Right lobe of liver (tissue), 6 donors: ENCODE measurements at regions not wholly inside any gene's neighbourhood (a gene's known extent, or its start where the extent isn't known, plus 50 kb on each side); places are given as distances from the start of the nearest gene placed in this dataset.

Experiments
- ATAC-seq, 4 donors: fragments of 200-7000 bp; cut with Tn5 transposase; one replicate each; pipeline ENCODE4 v1.9.1; 2020; ENCODE audit warnings: mild to moderate bottlenecking in 4 of 4, moderate library complexity in 4 of 4
- DNase-seq, 3 donors: peaks; one replicate each; pipeline ENCODE4 v3.0.0-alpha.2; 2020
- H3K27ac ChIP-seq, 3 donors: fragments of 200-600 bp; one replicate each; pipeline ENCODE4 v1.8.0; 2022
- H3K27me3 ChIP-seq, 2 donors: fragments of 200-600 bp; one replicate each; pipeline ENCODE4 v1.8.0; 2022
- H3K36me3 ChIP-seq, 4 donors: fragments of 200-600 bp; sonication (generic) in 1 of 4; one replicate each; pipeline versions ENCODE4 v1.5.1 to v1.8.0; 2017 to 2022; ENCODE audit warnings: control low read depth in 1 of 4
- H3K4me1 ChIP-seq, 4 donors: fragments of 200-600 bp; sonication (generic) in 1 of 4; one replicate each; pipeline versions ENCODE4 v1.5.1 to v1.8.0; 2017 to 2022; ENCODE audit warnings: control low read depth in 1 of 4
- H3K4me3 ChIP-seq, 3 donors: fragments of 200-600 bp; one replicate each; pipeline ENCODE4 v1.8.0; 2022
- H3K9me3 ChIP-seq, 4 donors: fragments of 200-600 bp; sonication (generic) in 1 of 4; one replicate each; pipeline versions ENCODE4 v1.5.1 to v1.8.0; 2017 to 2022; ENCODE audit warnings: control low read depth in 1 of 4
- CTCF ChIP-seq, 4 donors: fragments of 200-600 bp in 3 of 4; fragments of 450-650 bp in 1 of 4; IDR thresholded peaks; one replicate each; pipeline versions ENCODE4 v1.5.1 to v1.8.0; 2016 to 2022; ENCODE audit warnings: antibody characterized with exemption in 4 of 4, mild to moderate bottlenecking in 2 of 4
- POLR2A ChIP-seq: fragments of 450-650 bp; IDR thresholded peaks from one replicate; pipeline ENCODE4 v1.6.1; 2017; ENCODE audit warnings: antibody characterized with exemption, mild to moderate bottlenecking
- WGBS: methylation state at CpG from one replicate; pipeline ENCODE4 v1.1.6; 2018; ENCODE audit warnings: low coverage, low lambda C conversion rate; ENCODE audit not compliant: insufficient coverage; ENCODE audit errors: missing lambda C conversion rate; 5-methylcytosine and 5-hydroxymethylcytosine counted together
- intact Hi-C, 2 donors: fragments of 100-400 bp; cut with DNase I; formaldehyde crosslinking; loops; one replicate each; pipeline versions ENCODE4 v1.11.2 to v1.14.1; 2022
- donor health status: DM: no; HTN: yes; CAD: no.
- donor health status: DM: no; HTN: no; CAD: no.
- donor health status: DM: no; HTN: no; CAD: no.
- donor health status: DM: no; HTN: yes; CAD: no.
- donor health status: DM: no; HTN: yes; CAD: no.

GRCh38 chr3:81216192-81216591, 545.3 kb downstream of the GBE1 start:
- Histone ChIP-seq H3K27me3 (no peaks in the 10 kb centered on the region), H3K4me3 (no peak overlapping the region), H3K4me1 (no peaks in the 10 kb centered on the region), H3K36me3 (no peaks in the 10 kb centered on the region), H3K9me3 (no peaks in the 10 kb centered on the region), H3K27ac (no peak overlapping the region)
- DNase-seq (no peak), ATAC-seq (no peak)
- TF ChIP-seq CTCF (IDR thresholded peaks at IDR 0.05) (no peak), POLR2A (no peak)
- WGBS: 16% methylated on average over 4 of the region's 4 CpGs
- intact Hi-C loops: no loop called here

GRCh38 chr3:81214631-81215030, 546.8 kb downstream of the GBE1 start:
- DNase-seq: no peak
- no peaks in the 10 kb centered on the region for H3K4me1 ChIP-seq
- H3K36me3 ChIP-seq: no peaks in the 10 kb centered on the region
- no peaks in the 10 kb centered on the region for H3K9me3 ChIP-seq
- H3K27ac ChIP-seq: no peak overlapping the region
- H3K4me3 ChIP-seq: no peak overlapping the region
- no peak for ATAC-seq
- WGBS: 64% methylated on average over 1 of the region's 1 CpG
- no peaks in the 10 kb centered on the region for H3K27me3 ChIP-seq
- intact Hi-C loops: no loop called here
- TF ChIP-seq CTCF (IDR thresholded peaks at IDR 0.05): no peak
- no peak for TF ChIP-seq POLR2A

GRCh38 chr3:81199587-81199986, 561.9 kb downstream of the GBE1 start:
- no peak for ATAC-seq
- intact Hi-C loops: no loop called here
- H3K36me3 ChIP-seq: no peaks in the 10 kb centered on the region

GRCh38 chr3:81198756-81199155, 562.7 kb downstream of the GBE1 start:
- WGBS: 30% methylated on average over 5 of the region's 5 CpGs
- no peak overlapping the region for H3K4me3 ChIP-seq
- no peaks in the 10 kb centered on the region for H3K36me3 ChIP-seq
- DNase-seq: no peak
- no peaks in the 10 kb centered on the region for H3K4me1 ChIP-seq
- H3K27ac ChIP-seq: no peak overlapping the region
- no peaks in the 10 kb centered on the region for H3K27me3 ChIP-seq
- no peak for ATAC-seq
- no peaks in the 10 kb centered on the region for H3K9me3 ChIP-seq
- intact Hi-C loops: no loop called here
- TF ChIP-seq CTCF (IDR thresholded peaks at IDR 0.05) (no peak), POLR2A (no peak)

More at GRCh38 chr3:81199587-81199986, 561.9 kb downstream of the GBE1 start:
- H3K9me3 ChIP-seq: no peaks in the 10 kb centered on the region
- TF ChIP-seq POLR2A (no peak), CTCF (IDR thresholded peaks at IDR 0.05) (no peak)
- H3K4me3 ChIP-seq: no peak overlapping the region
- H3K4me1 ChIP-seq: no peaks in the 10 kb centered on the region
- DNase-seq: no peak
- no peaks in the 10 kb centered on the region for H3K27me3 ChIP-seq
- H3K27ac ChIP-seq: no peak overlapping the region
- WGBS: 45% methylated on average over 4 of the region's 4 CpGs

GRCh38 chr3:81198216-81198615, 563.2 kb downstream of the GBE1 start:
- H3K27me3 ChIP-seq: no peaks in the 10 kb centered on the region
- ATAC-seq (no peak), DNase-seq (no peak)
- no peak overlapping the region for H3K4me3 ChIP-seq
- no peak for TF ChIP-seq CTCF (IDR thresholded peaks at IDR 0.05)
- TF ChIP-seq POLR2A: no peak
- H3K4me1 ChIP-seq: no peaks in the 10 kb centered on the region
- H3K36me3 ChIP-seq: no peaks in the 10 kb centered on the region
- intact Hi-C loops: no loop called here
- H3K27ac ChIP-seq: no peak overlapping the region
- H3K9me3 ChIP-seq: no peaks in the 10 kb centered on the region
- WGBS: 53% methylated on average over 3 of the region's 3 CpGs
